BJ (cell line): ENCODE measurements at regions not wholly inside any gene's neighbourhood (a gene's known extent, or its start where the extent isn't known, plus 50 kb on each side); places are given as distances from the start of the nearest gene placed in this dataset.

Experiments
- CTCF ChIA-PET: fragments of 350-600 bp; formaldehyde crosslinking; extraction: SDS; loops from one replicate; lab custom pipeline; 2021; ENCODE audit warnings: antibody characterized with exemption, inconsistent platforms; lab: Yijun Ruan, JAX
- POLR2A ChIA-PET: fragments of 300-600 bp; sonication (Branson Sonifier 250); formaldehyde crosslinking; extraction: SDS; loops from one replicate; lab custom pipeline; 2021; ENCODE audit warnings: antibody characterized with exemption; lab: Charles Lee
- DNase-seq: peaks from one replicate; pipeline ENCODE4 v3.0.0-alpha.2; 2011; ENCODE audit warnings: low read depth
- H3K27me3 ChIP-seq: 2 replicates; pipeline ENCODE4 v1.6.0; 2011; ENCODE audit warnings: low read length; ENCODE audit not compliant: control insufficient read depth, insufficient read depth
- H3K36me3 ChIP-seq: 2 replicates; pipeline ENCODE4 v1.5.1; 2011; ENCODE audit warnings: low read length; ENCODE audit not compliant: control insufficient read depth, insufficient read depth
- H3K4me3 ChIP-seq: 2 replicates; pipeline ENCODE4 v1.5.1; 2011; ENCODE audit warnings: low read depth, mild to moderate bottlenecking, control low read depth, low read length
- CTCF ChIP-seq: IDR thresholded peaks from 2 replicates; pipeline ENCODE4 v1.5.1; 2011; ENCODE audit warnings: low read depth, mild to moderate bottlenecking, control low read depth, inconsistent platforms, low read length, moderate library complexity; ENCODE audit not compliant: insufficient read depth

DNA sequence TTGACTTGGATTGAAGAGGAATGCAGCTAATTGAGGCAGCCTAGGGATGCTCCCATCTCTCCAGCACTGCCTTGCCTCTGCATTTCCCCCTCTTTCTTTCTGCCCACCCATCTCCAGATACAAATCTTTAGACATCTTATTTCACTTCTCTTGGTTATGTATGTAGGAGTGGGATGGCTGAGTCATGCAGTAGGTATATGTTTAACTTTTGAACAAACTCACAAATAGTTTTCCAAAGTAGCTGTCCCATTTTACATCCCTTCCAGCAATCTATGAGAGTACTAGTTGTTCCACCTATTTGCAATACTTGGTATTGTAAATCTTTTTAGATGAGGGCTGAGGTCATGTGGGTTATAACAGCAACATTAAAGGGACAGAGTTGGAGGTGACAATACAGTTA, 329.9 kb downstream of the DYSF start:
- Histone ChIP-seq H3K27me3 (peaks cover 2% of the 10 kb centered on the region; the same call in 1 of the 2 replicates), H3K4me3 (no peak overlapping the region), H3K36me3 (no peaks in the 10 kb centered on the region)
- TF ChIP-seq CTCF = no peak
- POLR2A ChIA-PET = no interaction called here
- CTCF ChIA-PET = interaction anchor here (0.6 to 1.2 kb wide), 3 partner anchors 69 to 367 kb away, joined by 3 read pairs; no protein-coding TSS in a partner anchor
- no peak for DNase-seq

DNA sequence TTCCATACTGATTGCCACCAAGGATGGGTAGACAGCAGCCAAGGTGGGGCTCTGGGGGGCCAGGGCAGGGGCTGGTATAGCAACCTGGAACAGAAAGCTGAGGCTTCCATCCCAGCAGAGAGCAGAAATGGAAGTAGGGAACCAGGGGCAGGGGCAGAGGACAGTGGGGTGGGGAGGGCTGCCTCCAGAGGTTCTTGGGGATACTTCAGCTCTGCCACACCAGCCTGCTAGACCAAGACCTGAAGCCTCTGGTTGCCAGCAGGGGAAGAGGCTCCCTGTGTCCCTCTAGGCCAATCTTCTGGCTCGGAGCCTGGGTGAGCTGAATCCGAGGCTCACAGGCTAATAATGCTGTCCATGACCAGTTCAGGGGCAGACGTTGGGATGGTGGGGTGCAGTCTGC, 329.0 kb downstream of the DYSF start:
- Histone ChIP-seq H3K36me3 (no peaks in the 10 kb centered on the region), H3K4me3 (no peak overlapping the region)
- POLR2A ChIA-PET = no interaction called here

GRCh38 chr2:71781695-71782228, 328.4 kb downstream of the DYSF start:
- no peaks in the 10 kb centered on the region for H3K36me3 ChIP-seq
- peaks cover 4% of the 10 kb centered on the region; the same call in 1 of the 2 replicates for H3K27me3 ChIP-seq
- DNase-seq = no peak
- CTCF ChIA-PET = interaction anchor here (0.8 to 4.7 kb wide), 4 partner anchors 8 to 214 kb away, joined by 3 to 27 read pairs (median 3); no protein-coding TSS in a partner anchor
- POLR2A ChIA-PET = no interaction called here
- H3K4me3 ChIP-seq = no peak overlapping the region
- no peak for TF ChIP-seq CTCF

More for the DNA sequence above, 329.0 kb downstream of the DYSF start:
- no peak for TF ChIP-seq CTCF
- no peak for DNase-seq
- CTCF ChIA-PET = interaction anchor here (0.8 to 4.7 kb wide), 3 partner anchors 10 to 213 kb away, joined by 3 to 27 read pairs (median 3); no protein-coding TSS in a partner anchor
- H3K27me3 ChIP-seq = peaks cover 4% of the 10 kb centered on the region; the same call in 1 of the 2 replicates

DNA sequence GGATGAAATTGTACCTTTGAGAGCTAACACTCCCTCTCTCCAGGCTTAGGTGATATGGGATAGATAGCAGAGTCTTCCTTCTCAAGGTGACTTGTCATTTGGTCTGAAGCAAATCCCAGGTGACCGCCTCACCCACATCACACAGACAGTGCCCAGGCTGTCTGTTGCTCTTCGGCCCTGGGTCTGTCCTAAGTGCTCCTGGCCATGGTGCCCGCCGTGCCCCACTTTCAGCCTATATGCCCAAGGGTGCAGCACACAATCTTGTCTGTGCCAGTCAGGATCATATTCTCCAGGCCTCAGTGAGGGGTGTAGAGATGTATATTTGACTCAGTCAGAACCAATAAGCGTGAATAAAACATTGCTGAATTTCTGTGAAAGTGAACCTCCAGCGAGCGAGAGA, 326.8 kb downstream of the DYSF start:
- POLR2A ChIA-PET = no interaction called here
- no peaks in the 10 kb centered on the region for H3K36me3 ChIP-seq
- H3K27me3 ChIP-seq = peaks cover 7% of the 10 kb centered on the region; the same call in 1 of the 2 replicates
- CTCF ChIA-PET = interaction anchor here (0.7 to 4.7 kb wide), 4 partner anchors 10 to 801 kb away, joined by 3 to 27 read pairs (median 4); no protein-coding TSS in a partner anchor
- no peak overlapping the region for H3K4me3 ChIP-seq
- TF ChIP-seq CTCF = no peak
- DNase-seq = no peak

DNA sequence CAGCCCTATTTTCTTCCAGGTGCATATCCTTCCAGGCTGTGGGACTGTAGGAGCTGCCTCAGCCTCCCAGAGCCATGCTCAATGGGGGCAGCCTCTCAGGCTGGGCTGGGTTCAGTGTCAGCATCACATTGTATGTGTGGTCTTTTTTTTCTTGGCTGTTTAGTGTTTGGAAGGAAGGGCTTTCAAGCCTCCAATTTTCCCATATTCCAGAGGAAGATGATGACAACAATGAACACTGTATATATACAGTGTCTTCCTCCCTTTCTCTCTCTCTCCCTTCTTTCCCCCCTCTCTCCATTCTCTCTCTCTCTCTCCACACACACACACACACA, 326.4 kb downstream of the DYSF start:
- Histone ChIP-seq H3K27me3 (peaks cover 7% of the 10 kb centered on the region; the same call in 1 of the 2 replicates), H3K36me3 (no peaks in the 10 kb centered on the region), H3K4me3 (no peak overlapping the region)
- no peak for TF ChIP-seq CTCF
- CTCF ChIA-PET = interaction anchor here (0.7 to 4.7 kb wide), 3 partner anchors 9 to 801 kb away, joined by 4 to 27 read pairs (median 13); no protein-coding TSS in a partner anchor
- POLR2A ChIA-PET = no interaction called here
- no peak for DNase-seq
